Breast epithelium (tissue), 3 donors: ENCODE measurements at regions not wholly inside any gene's neighbourhood (a gene's known extent, or its start where the extent isn't known, plus 50 kb on each side); places are given as distances from the start of the nearest gene placed in this dataset.

ENCODE experiments used
- CTCF ChIP-seq, 3 donors: fragments of 450-650 bp; IDR thresholded peaks; one replicate each; pipeline ENCODE4 v1.5.1; 2016 to 2017; ENCODE audit warnings: antibody characterized with exemption in 3 of 3, mild to moderate bottlenecking in 3 of 3, moderate library complexity in 3 of 3
- POLR2AphosphoS5 ChIP-seq, 3 donors: sonication (generic); formaldehyde crosslinking; IDR thresholded peaks; one replicate each; pipeline ENCODE4 v1.6.1; 2017; ENCODE audit warnings: antibody characterized with exemption in 3 of 3

- TF ChIP-seq CTCF (IDR thresholded peaks at IDR 0.05): no peak
- TF ChIP-seq POLR2AphosphoS5 (IDR thresholded peaks at IDR 0.05): no peak
Observed at GRCh38 chr2:106658616-106659015, 171.5 kb downstream of the CD8B2 start.
